Parathyroid adenoma (tissue), 2 donors: ENCODE measurements at regions not wholly inside any gene's neighbourhood (a gene's known extent, or its start where the extent isn't known, plus 50 kb on each side); places are given as distances from the start of the nearest gene placed in this dataset.

ENCODE experiments used
- H2AFZ ChIP-seq: fragments of 300-600 bp; sonication (generic); one replicate; pipeline ENCODE4 v1.7.0; 2017; ENCODE audit warnings: antibody characterized with exemption, mild to moderate bottlenecking
- H3K27ac ChIP-seq: fragments of 300-600 bp; sonication (generic); one replicate; pipeline ENCODE4 v1.7.0; 2017
- H3K27me3 ChIP-seq: fragments of 300-600 bp; sonication (generic); one replicate; pipeline ENCODE4 v1.7.0; 2017; ENCODE audit warnings: low read length; ENCODE audit not compliant: control insufficient read depth, insufficient read depth
- H3K36me3 ChIP-seq: fragments of 300-600 bp; sonication (generic); one replicate; pipeline ENCODE4 v1.7.0; 2017; ENCODE audit warnings: low read length; ENCODE audit not compliant: control insufficient read depth, insufficient read depth
- H3K4me1 ChIP-seq: fragments of 300-600 bp; sonication (generic); one replicate; pipeline ENCODE4 v1.7.0; 2017; ENCODE audit warnings: control low read depth
- H3K4me2 ChIP-seq: fragments of 300-600 bp; sonication (generic); one replicate; pipeline ENCODE4 v1.7.0; 2017; ENCODE audit warnings: low read length
- H3K4me3 ChIP-seq: fragments of 300-600 bp; sonication (generic); one replicate; pipeline ENCODE4 v1.7.0; 2017; ENCODE audit warnings: low read depth, low read length
- H3K79me2 ChIP-seq: fragments of 300-600 bp; sonication (generic); one replicate; pipeline ENCODE4 v1.7.0; 2017; ENCODE audit warnings: control low read depth
- H3K9ac ChIP-seq: fragments of 300-600 bp; sonication (generic); one replicate; pipeline ENCODE4 v1.7.0; 2017; ENCODE audit warnings: mild to moderate bottlenecking
- H3K9me3 ChIP-seq: fragments of 300-600 bp; sonication (generic); one replicate; pipeline ENCODE4 v1.7.0; 2017; ENCODE audit warnings: low read length; ENCODE audit not compliant: control insufficient read depth
- CTCF ChIP-seq: fragments of 300-600 bp; sonication (generic); IDR thresholded peaks from one replicate; pipeline ENCODE4 v1.7.0; 2017; ENCODE audit warnings: antibody characterized with exemption, mild to moderate bottlenecking
- donor health status: primary hyperparathyroidism.

- H3K9ac ChIP-seq: no peak overlapping the region
- no peak overlapping the region for H3K27ac ChIP-seq
- no peak overlapping the region for H2AFZ ChIP-seq
- no peak for TF ChIP-seq CTCF
- no peaks in the 10 kb centered on the region for H3K9me3 ChIP-seq
- no peaks in the 10 kb centered on the region for H3K27me3 ChIP-seq
- no peaks in the 10 kb centered on the region for H3K4me1 ChIP-seq
- H3K4me2 ChIP-seq: no peak overlapping the region
- no peaks in the 10 kb centered on the region for H3K79me2 ChIP-seq
- no peaks in the 10 kb centered on the region for H3K36me3 ChIP-seq
- H3K4me3 ChIP-seq: no peak overlapping the region
Observed at GRCh38 chr5:113950186-113950585, 411.7 kb upstream of the KCNN2 start.

- no peaks in the 10 kb centered on the region for H3K36me3 ChIP-seq
- no peak for TF ChIP-seq CTCF
- H2AFZ ChIP-seq: no peak overlapping the region
- no peak overlapping the region for H3K4me2 ChIP-seq
- H3K4me1 ChIP-seq: no peaks in the 10 kb centered on the region
- no peaks in the 10 kb centered on the region for H3K79me2 ChIP-seq
- H3K4me3 ChIP-seq: no peak overlapping the region
- H3K27ac ChIP-seq: no peak overlapping the region
- no peaks in the 10 kb centered on the region for H3K9me3 ChIP-seq
- H3K9ac ChIP-seq: no peak overlapping the region
- H3K27me3 ChIP-seq: no peaks in the 10 kb centered on the region
Observed at GRCh38 chr5:113965225-113965624, 396.6 kb upstream of the KCNN2 start.

- Histone ChIP-seq H3K4me3 (no peak overlapping the region), H3K9ac (no peak overlapping the region), H3K4me1 (no peaks in the 10 kb centered on the region), H2AFZ (no peak overlapping the region), H3K9me3 (no peaks in the 10 kb centered on the region), H3K79me2 (no peaks in the 10 kb centered on the region), H3K4me2 (no peak overlapping the region), H3K27me3 (no peaks in the 10 kb centered on the region), H3K27ac (no peak overlapping the region), H3K36me3 (no peaks in the 10 kb centered on the region)
- no peak for TF ChIP-seq CTCF
Observed at GRCh38 chr5:113969901-113970300, 392.0 kb upstream of the KCNN2 start.

GRCh38 chr5:113971454-113971853 lies 390.4 kb upstream of the KCNN2 start:
- no peaks in the 10 kb centered on the region for H3K27me3 ChIP-seq
- TF ChIP-seq CTCF: no peak
- H3K27ac ChIP-seq: no peak overlapping the region
- H3K79me2 ChIP-seq: no peaks in the 10 kb centered on the region
- no peak overlapping the region for H2AFZ ChIP-seq
- H3K4me2 ChIP-seq: no peak overlapping the region
- no peaks in the 10 kb centered on the region for H3K9me3 ChIP-seq
- no peaks in the 10 kb centered on the region for H3K36me3 ChIP-seq
- H3K9ac ChIP-seq: no peak overlapping the region
- H3K4me3 ChIP-seq: no peak overlapping the region
- H3K4me1 ChIP-seq: no peaks in the 10 kb centered on the region

GRCh38 chr5:113974976-113975375 lies 386.9 kb upstream of the KCNN2 start:
- TF ChIP-seq CTCF: no peak
- no peaks in the 10 kb centered on the region for H3K4me1 ChIP-seq
- H3K27me3 ChIP-seq: no peaks in the 10 kb centered on the region
- no peak overlapping the region for H3K4me3 ChIP-seq
- H3K79me2 ChIP-seq: no peaks in the 10 kb centered on the region
- no peak overlapping the region for H2AFZ ChIP-seq
- no peaks in the 10 kb centered on the region for H3K9me3 ChIP-seq
- H3K4me2 ChIP-seq: no peak overlapping the region
- H3K27ac ChIP-seq: no peak overlapping the region
- H3K9ac ChIP-seq: no peak overlapping the region
- H3K36me3 ChIP-seq: no peaks in the 10 kb centered on the region
